HG03159 (cell line): ENCODE measurements at regions not wholly inside any gene's neighbourhood (a gene's known extent, or its start where the extent isn't known, plus 50 kb on each side); places are given as distances from the start of the nearest gene placed in this dataset.
A peak's percentile ranks its signal among the peaks of the same experiment; 100 is the strongest.

Source experiments
- ATAC-seq: cut with Tn5 transposase; IDR thresholded peaks from one replicate; pipeline ENCODE4 v1.9.1; 2021; ENCODE audit warnings: mild to moderate bottlenecking, moderate library complexity; ENCODE audit not compliant: unreplicated experiment

DNA sequence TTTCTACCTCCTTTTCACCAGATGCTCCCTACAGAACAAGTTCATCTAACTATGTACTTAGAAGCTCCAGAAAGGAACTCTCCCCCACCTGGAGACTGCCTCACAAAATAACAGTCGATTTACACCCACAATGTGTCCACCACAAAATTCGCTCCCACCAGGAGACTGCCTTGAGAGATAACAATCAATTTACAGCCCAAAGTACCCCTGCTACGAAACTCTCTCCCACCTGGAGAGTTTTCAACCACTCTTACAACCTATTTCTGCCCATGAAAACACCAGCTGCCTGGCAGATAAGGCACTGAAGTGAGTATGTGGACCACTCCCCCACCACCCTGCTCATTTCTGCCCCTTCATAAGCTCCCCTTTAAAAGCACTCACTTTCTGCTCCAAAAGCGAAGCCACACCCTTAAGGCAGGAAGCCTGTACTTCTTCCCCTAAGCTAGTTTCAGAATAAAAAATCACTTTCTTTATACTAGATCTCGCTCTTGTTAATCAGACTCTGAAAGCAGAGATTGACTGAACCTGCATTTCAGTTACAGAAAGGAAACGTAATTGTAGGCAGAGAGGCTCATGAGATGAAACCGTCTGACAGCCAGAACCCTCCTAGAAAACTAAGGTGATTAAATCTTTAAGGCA, 94.4 kb upstream of the RBBP8 start:
- peak; percentile 81 for ATAC-seq

DNA sequence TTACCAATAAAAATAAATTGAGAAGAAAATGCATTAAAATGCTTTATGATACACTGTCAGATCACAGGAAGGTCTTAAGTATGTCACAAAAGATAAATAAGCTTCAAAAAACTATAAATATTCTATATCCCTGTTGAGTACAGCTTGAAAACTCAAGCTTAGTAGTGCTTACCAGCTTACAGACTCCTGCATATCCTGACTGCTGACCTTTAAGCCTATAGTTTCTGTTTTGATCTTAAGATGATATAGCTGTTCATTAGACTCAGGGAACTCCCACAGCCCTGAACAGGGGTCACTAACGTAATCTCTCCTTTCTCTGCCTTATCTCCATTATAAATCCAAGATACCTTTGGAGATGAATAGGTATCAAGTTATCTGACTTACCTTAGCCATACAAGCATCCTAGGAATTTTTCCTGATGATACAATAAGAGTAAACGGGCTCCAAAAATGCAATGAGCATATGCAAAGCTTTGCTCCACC, 93.7 kb upstream of the RBBP8 start:
- peak; percentile 55 for ATAC-seq

DNA sequence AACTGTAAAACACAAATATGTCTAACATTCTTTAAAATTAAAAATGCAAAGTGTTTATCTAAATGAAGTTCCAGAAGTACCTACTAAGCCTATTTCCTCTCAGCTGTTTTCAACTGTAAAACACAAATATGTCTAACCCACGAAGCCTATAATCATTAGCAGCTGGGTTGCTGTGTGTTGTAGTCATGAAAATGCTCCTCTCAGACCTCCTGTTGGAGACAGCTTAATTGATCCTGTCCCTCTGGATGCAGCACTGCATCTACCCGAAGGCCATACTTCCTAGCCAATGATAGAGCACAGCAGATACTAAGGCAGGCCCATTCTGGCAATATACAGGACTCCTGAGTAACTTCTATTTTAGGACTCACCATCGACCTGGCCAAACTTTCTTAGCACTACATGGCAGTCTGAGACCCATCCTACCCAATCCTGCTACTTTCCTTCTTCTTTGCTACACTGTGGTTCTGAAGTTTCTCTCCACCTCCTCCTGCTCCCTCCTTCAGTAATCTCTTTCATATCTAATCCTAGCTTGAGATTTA, 92.5 kb upstream of the RBBP8 start:
- no peak for ATAC-seq

DNA sequence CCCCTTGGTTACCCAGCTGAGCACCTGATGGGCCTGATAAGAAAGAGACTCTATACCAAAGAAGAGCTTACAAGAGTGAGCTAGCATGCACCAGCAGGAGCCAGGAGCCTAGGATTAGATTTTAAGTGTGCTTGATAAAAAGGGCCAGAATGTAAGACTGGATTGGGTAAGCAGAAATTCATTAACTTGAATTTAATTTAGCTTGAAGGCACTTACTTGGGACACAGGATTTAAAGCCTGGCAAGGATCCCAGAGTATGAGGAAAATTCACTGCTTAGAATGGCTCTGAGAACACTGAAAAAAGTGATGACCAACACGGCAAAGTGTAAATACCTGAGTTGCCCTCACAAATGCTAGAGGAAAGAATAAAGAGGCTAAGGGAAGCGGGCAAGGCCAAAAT, 91.3 kb upstream of the RBBP8 start:
- no peak for ATAC-seq

DNA sequence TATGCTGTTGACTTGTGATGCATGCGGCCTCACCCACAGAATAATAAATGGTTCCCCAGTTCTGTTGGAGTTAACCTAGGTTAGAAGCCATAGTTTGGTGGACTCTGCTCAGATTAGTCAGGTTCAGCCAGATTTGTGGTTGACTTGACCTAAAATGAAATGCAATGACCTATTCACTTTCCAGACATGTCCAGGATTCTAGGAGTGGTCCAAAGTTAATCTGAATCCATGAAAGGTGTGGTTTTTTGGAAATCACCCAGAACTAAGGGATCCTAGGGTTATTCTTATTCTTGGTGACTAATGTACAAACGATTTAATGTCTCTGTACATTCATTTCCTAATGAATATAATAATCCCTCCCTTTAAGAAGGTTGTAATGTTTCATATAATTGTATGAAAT, 88.9 kb upstream of the RBBP8 start:
- ATAC-seq = no peak

DNA sequence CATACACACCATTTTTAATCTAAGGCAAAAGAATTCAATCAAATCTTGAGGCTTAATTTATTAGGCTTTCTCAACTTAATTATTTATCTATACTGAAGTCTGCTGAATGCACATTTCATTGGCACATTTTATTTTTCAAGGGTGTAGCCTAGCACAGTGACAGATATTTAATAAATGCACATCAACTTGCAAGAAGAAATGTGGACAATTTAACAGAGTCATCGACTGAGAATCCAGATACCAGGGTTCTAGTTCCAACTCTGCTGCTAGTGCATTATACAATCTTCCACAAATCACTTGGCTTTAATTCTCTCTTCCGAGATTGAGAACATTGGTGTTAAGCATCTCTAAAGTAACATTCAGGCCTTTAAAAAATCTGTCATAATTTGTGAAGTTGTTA, 88.5 kb upstream of the RBBP8 start:
- ATAC-seq = no peak

DNA sequence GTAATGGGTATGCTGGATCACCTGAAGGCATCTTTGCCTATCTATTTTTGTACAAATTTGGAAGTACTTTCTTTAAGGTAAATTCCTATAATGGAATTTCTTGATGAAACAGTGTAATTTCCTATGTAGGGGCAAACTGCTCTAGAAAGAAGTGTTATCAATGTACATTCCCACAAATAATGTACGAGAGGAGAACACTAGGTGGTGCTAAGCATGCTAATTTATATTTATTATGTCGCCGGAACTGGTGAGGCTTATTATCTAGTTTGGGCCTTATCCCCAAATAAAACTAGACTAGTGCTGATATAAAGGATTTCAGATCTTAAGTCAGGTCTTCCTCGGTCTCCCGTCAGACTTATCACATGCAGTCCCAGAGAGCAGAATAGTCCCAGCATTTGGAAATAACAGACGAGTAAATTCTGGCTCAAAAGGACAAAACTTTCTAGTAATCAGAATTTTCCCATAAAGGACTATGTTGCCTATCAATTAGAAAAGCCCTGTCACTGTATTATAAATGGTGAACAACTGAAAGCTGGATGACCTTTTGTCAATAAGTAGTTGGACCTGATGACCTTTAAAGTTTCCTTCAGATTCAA, 86.9 kb upstream of the RBBP8 start:
- no peak for ATAC-seq

DNA sequence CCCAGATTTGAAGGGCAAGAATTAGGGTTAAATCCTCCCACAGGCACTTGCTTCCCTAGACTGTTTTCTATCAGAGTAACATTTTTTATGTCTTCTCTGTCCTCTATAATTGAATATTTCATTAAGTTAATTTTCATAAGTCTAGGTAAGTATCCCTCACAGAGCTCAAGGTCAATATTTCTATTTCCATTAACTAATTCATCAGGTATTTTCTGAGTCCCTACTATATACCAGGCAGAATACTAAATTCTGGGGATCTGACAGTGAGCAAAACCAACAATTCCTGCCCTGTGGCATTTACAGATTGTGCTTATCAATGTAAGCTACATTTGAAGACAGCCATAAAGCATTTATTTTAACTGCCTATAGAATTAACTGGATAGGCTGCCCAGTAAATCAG, 86.4 kb upstream of the RBBP8 start:
- ATAC-seq = no peak

DNA sequence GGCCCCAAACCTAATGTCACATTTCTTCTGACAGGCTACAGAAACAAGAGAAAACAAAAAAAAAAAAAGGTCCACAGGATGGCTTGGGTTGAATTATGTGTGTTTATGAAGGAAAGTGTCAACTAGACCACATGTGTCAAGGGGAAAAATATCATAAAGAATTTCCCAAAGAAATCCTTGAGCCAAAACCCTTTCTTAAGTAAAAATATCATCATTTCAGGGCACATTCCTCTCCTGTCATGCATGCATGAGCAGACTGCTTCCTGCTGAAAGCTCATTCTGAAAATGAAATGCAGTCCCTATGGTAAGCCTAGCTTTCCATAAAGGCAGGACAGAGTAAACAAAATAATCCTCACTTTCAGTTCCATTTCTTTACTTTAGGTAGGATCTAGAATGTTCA, 85.7 kb upstream of the RBBP8 start:
- ATAC-seq = no peak

DNA sequence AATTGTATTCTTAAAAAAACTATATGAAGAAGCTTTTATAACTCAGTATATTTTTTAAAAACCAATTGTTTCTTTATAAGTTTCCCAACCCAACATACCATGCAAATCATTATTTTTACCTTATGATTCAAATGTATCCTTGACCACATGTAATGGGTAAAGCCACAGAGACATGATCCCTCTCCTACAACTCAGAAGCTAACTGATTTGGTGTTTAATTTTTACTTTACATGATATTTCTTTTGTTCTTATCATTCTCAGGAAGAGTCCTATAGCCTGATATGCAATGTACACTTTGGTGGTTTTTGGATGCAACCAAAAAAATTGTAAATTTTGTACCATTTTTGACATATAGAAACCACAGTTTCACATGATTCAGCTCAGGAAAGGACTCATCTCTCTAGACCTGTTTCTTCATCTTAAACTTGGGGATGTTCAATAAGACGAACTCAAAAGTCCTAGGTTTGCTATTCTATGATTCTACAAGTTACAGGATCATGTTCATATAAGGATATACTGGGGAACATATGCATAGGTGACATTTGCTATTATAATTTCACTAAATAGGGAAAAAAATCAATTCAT, 85.2 kb upstream of the RBBP8 start:
- ATAC-seq = no peak

DNA sequence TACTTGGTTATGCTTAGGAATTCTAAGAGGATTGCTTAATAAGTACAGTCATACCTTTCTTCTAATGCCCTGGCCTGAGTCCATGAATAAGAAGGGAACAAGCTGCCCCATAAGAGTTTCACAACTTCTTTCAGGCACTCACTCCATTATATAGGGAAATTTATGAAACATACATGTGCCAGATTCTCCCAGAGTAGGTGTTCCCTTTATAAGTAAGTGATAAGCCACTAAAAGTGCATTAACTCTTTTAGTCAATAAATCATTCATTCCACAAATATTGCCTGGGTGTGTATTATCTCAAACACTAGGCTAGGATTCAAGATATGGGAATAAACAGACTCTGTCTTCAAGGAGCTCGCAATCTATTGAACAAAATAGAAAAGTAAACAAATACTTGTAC, 84.5 kb upstream of the RBBP8 start:
- ATAC-seq = no peak

DNA sequence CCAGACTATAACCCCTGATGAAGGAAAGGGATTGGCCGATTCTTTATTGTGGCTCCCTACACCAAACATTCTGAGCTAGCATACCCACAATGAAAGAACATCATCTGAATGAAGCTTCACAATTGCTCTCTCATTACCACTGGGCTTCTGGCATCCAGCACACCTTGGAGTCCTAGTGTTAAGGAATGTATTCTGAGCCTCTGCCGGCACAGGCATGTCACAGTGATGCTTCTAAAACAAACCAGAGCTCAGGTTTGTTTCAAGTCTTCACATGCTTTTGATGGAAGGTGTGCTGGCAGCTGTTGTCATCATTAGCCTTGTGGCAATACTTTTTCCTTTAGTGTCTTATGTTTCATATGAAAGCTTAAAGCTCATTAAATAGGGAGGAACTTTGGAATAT, 76.3 kb upstream of the RBBP8 start:
- ATAC-seq = no peak

DNA sequence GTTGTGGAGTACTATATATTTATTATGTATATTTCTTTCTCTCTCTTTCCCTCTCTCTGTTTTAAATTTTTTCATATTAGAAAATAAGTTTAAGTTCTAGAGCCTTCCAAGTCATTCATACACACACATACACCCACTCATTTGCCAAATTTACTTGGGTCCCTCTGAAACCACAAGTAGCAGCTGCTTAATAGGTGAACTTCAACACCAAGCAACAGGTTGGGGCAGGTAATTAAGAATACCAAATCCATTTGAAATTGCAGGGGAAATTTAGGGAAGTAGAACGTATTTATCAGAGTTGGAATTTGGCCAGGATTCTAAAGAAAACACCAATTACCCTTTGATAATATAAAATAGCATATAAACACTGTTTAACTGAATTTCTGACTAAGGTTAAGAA, 75.0 kb upstream of the RBBP8 start:
- no peak for ATAC-seq

DNA sequence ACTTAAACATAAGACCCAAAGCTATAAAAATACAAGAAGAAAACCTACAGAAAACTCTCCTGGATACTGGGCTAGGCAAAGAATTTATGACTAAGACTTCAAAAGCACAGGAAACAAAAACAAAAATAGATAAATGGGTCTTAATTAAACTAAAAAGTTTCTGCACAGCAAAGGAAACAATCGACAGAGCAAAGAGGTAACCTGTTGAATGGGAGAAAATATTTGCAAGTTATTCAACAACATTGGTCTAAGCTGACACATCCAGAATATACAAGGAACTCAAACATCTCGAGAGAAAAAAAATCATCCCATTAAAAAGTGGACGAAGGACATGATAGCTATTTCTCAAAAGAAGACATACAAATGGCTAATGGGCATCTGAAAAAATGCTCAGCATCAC, 72.3 kb upstream of the RBBP8 start:
- no peak for ATAC-seq

DNA sequence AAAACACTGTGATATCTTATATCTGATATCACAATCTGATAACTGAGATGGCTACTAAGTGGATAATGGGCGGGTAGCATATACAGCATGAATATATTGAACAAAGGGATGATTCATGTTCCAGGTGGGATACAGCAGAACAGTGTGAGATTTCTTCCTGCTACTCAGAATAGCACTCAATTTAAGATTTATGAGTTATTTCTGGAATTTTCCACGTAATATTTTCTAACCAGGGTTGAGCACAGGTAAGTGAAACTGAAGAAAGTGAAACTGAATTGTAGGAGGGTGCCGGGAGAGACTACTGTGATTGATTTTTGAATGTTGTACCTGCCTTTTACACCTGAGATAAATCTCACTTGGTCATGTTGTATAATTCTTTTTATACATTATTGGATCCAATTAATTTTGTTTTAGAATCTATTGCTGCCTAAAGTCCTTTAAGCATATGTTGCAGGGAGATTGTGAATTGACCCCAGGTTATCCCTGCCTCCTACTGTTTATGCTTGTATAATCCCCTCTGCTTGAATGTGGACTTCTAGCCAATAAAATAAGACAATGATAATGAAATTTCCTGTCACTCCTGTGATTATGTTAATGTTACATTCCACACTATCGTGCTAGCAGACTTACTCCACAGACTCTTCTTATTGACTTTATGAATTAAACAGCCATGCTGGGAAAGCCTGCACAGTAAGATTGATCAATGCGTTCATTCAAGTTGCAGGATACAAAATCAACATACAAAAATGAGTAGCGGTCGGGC, 67.6 kb upstream of the RBBP8 start:
- ATAC-seq = no peak

DNA sequence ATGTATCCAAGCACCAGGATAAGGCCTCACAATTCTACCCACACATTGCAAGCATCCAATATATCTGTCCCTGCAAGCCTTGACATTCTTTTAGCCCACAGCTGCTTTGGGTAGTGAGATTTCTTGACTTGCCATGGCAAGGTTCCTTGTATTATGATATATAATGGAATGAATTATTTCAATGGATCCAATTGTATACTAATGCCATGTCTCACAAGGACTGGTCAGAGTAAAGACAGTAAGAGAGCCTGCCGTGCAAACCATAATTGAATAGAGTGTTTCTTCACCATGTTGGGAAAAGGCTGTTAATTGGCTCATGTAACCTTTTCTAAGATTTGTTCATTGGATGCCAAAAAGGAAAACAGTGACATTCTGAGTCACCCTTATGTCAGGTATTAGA, 64.3 kb upstream of the RBBP8 start:
- ATAC-seq = no peak

DNA sequence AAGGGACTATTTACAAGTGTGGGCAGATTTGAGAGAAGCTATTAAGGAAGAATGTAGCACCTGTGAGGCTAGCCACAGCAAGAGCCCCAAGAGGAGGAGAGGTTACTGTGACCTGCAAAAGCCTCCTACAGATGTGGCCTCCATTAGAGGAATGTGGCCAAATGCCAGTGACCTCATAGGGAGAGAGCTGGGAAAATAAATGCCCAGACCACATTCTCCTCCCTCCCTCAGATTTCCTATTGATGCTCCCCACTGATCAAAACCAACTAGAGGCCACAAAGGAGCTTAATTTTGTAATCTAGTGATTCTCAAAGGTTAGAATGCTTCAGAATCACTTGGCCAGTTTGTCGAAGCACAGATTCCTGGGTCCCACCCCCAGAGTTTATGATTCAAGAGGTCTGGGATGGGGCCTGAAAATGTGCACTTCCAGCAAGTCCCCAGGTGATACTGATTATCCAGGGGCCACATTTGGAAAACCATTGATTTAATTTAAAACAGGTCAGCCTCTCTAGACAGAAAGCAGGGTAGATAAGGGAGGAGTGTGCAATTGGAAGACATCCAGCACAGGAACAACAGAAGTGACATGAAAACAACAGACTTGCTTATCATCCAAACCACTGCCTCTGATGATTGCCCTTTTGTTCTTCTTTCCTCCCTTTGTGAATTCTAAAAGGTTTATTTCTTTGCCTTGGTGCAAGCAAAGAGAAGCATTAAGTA, 61.2 kb upstream of the RBBP8 start:
- no peak for ATAC-seq

DNA sequence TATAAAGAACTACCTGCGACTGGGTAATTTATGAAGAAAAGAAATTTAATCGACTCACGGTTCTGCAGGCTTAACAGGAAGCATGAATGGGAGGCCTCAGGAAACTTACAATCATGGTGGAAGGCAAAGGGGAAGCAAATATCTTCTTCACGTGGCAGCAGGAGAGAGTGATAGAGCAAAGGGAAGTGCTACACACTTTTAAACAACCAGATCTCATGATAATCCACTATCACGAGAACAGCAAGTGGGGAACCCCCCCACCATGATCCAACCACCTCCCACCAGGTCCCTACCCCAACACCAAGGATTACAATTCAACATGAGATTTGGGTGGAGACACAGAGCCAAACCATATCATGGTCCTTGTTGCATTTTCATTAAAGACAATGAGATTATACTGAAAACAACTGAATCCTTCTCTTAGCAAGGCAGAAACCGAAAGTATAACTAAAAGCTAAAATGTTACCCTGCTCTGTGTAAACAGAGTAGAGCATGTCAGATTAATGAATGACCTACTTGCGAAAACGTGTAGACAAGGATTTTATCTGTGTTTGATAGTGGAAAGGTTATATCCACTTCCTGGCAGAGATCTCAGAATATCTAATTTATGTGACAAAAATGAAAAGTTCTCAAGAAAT, 60.1 kb upstream of the RBBP8 start:
- ATAC-seq = peak; percentile 84

DNA sequence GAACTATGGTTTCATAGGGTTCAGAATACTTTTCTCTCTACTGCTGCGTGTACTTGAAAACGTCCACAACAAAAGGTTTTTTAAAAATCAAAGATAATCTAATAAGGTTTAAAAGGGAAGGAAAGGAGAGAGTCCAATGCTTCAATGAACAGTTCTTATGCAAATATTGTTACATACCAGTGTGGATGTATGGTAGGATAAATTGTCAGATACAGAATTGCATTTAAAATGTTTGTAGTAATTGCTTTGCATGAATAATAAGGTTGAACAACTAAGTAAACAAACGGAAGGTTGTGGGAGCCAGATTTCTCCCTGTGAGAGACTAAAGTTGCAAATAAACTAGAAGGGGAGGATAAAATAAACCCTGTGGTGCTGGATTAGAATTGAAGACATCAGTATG, 53.8 kb upstream of the RBBP8 start:
- no peak for ATAC-seq

DNA sequence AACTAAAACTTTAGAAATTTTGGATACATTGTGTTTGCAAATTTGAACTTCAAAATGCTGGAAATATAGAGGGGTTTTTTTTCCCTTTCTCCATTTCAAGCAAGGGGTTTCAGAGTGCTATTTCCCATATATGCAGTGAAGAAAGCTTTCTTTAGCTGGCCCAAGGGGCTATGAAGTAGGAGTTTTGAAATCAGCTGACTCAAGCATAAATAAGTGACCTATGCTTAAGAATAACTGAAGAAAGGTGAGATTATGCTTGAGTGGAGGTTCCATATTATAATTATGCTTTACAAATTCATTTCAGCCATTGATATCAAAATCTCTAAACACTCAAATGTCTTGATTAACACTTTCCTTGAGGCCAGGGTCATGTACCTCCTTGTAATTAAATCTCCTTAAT, 51.0 kb upstream of the RBBP8 start:
- no peak for ATAC-seq

DNA sequence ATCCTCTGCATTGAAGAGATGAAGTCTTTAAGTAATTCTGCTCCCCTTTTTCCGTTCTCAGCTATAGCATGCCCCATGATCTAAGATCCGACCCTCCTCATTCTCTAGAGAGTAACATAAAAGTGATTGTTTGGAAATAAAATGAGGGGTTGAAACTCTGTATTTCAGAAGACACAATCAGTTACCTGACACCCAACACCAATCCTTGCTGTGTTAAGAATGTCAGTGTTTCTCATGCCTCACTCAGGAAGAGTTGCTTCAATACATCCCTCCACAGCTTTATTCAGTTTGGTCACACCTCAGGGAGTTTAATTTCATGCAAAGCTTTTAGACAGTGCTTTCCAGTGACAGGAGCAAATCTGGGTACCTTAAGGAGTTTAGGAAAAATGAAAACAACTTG, 49.9 kb upstream of the RBBP8 start:
- no peak for ATAC-seq
